Endodermal cell (in vitro differentiated cells): ENCODE measurements at regions not wholly inside any gene's neighbourhood (a gene's known extent, or its start where the extent isn't known, plus 50 kb on each side); places are given as distances from the start of the nearest gene placed in this dataset.

Source experiments
- DNase-seq: peaks from one replicate; pipeline ENCODE4 v3.0.0-alpha.2; 2017
- H3K27ac ChIP-seq: 2 replicates; pipeline ENCODE4 v1.5.1; 2013; ENCODE audit warnings: mild to moderate bottlenecking, low read depth, low read length, moderate library complexity
- H3K27me3 ChIP-seq: 2 replicates; pipeline ENCODE4 v1.6.1; 2013; ENCODE audit warnings: mild to moderate bottlenecking, low read length, moderate library complexity; ENCODE audit not compliant: insufficient read depth, control insufficient read depth, poor library complexity, severe bottlenecking
- H3K36me3 ChIP-seq: 2 replicates; pipeline ENCODE4 v1.7.0; 2013; ENCODE audit warnings: mild to moderate bottlenecking, low read length, moderate library complexity; ENCODE audit not compliant: control insufficient read depth, insufficient read depth
- H3K4me1 ChIP-seq: one replicate; pipeline ENCODE4 v1.7.0; 2013; ENCODE audit warnings: low read length; ENCODE audit not compliant: control insufficient read depth, insufficient read depth
- H3K4me3 ChIP-seq: 2 replicates; pipeline ENCODE4 v1.5.1; 2013; ENCODE audit warnings: mild to moderate bottlenecking, low read length, moderate library complexity
- H3K9ac ChIP-seq: 2 replicates; pipeline ENCODE4 v1.6.1; 2013; ENCODE audit warnings: mild to moderate bottlenecking, low read length, moderate library complexity; ENCODE audit not compliant: poor library complexity, severe bottlenecking; ENCODE audit errors: extremely low read depth
- H3K9me3 ChIP-seq: 2 replicates; pipeline ENCODE4 v1.6.1; 2013; ENCODE audit warnings: mild to moderate bottlenecking, low read length, moderate library complexity; ENCODE audit not compliant: control insufficient read depth
- H3K27ac Mint-ChIP-seq: 2 replicates; pipeline ENCODE4 v1.8.0; 2020; ENCODE audit warnings: mixed read lengths
- H3K27me3 Mint-ChIP-seq: 2 replicates; pipeline ENCODE4 v1.8.0; 2021; ENCODE audit warnings: mild to moderate bottlenecking, mixed read lengths; ENCODE audit not compliant: insufficient read depth
- H3K36me3 Mint-ChIP-seq: 2 replicates; pipeline ENCODE4 v1.8.0; 2020; ENCODE audit warnings: low read depth, mixed read lengths
- H3K4me1 Mint-ChIP-seq: 2 replicates; pipeline ENCODE4 v1.8.0; 2020; ENCODE audit warnings: mixed read lengths
- H3K4me3 Mint-ChIP-seq: 2 replicates; pipeline ENCODE4 v1.8.0; 2020; ENCODE audit warnings: mild to moderate bottlenecking, moderate library complexity, mixed read lengths
- H3K9me3 Mint-ChIP-seq: 2 replicates; pipeline ENCODE4 v1.8.0; 2020; ENCODE audit warnings: mild to moderate bottlenecking, mixed read lengths
- WGBS, 2 experiments: methylation state at CpG; one replicate each; pipeline versions ENCODE4 v1.1.5 to v1.1.7; 2013; ENCODE audit warnings: missing lambda C conversion rate in 2 of 2, mixed read lengths in 1 of 2; ENCODE audit not compliant: insufficient coverage in 1 of 2, insufficient read length in 1 of 2; 5-methylcytosine and 5-hydroxymethylcytosine counted together
- TF ChIP-seq, protein P1 (sequence below): fragments of 200-600 bp; sonication (generic); conservative IDR thresholded peaks from 2 replicates; pipeline ENCODE4 v1.5.0; 2021; ENCODE audit warnings: antibody characterized with exemption, mild to moderate bottlenecking

DNA sequence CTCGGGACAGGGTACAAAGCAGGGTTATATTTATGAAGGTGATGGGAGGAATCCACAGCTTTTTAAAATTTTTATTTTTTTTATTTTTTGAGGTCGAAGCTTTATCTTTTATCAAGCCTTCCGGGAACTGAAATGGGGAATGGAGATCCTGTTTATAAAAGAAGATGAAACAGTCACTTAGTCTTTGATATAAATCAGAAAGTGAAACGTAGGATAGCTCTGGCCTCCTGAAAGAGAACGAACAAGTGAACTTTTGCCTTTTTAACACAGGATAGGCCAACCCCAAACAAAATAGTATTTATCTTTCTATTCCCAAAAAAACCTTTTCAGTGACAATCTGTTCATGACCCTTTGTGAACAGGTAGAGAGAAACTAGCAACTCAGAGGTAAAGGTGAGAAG is 634.0 kb upstream of the LMCD1 start:
- Histone ChIP-seq H3K4me1 (no peaks in the 10 kb centered on the region), H3K9me3 (no peaks in the 10 kb centered on the region), H3K36me3 (no peaks in the 10 kb centered on the region), H3K4me3 (no peak overlapping the region), H3K27me3 (no peaks in the 10 kb centered on the region), H3K9ac (no peak overlapping the region), H3K27ac (no peak overlapping the region)
- Mint-ChIP-seq H3K9me3 (peaks cover 6% of the 10 kb centered on the region), H3K36me3 (no peaks in the 10 kb centered on the region), H3K27ac (no peak overlapping the region), H3K4me3 (no peak overlapping the region), H3K4me1 (no peaks in the 10 kb centered on the region), H3K27me3 (no peaks in the 10 kb centered on the region)
- no peak for DNase-seq
- WGBS, 2 experiments, result 46% methylated on average over 5 of the region's 5 CpGs; no CpG with 5 or more reads in 1 of the 2 experiments
- TF ChIP-seq, protein P1, sequence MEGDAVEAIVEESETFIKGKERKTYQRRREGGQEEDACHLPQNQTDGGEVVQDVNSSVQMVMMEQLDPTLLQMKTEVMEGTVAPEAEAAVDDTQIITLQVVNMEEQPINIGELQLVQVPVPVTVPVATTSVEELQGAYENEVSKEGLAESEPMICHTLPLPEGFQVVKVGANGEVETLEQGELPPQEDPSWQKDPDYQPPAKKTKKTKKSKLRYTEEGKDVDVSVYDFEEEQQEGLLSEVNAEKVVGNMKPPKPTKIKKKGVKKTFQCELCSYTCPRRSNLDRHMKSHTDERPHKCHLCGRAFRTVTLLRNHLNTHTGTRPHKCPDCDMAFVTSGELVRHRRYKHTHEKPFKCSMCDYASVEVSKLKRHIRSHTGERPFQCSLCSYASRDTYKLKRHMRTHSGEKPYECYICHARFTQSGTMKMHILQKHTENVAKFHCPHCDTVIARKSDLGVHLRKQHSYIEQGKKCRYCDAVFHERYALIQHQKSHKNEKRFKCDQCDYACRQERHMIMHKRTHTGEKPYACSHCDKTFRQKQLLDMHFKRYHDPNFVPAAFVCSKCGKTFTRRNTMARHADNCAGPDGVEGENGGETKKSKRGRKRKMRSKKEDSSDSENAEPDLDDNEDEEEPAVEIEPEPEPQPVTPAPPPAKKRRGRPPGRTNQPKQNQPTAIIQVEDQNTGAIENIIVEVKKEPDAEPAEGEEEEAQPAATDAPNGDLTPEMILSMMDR, result no peak

- H3K4me1 Mint-ChIP-seq, result no peaks in the 10 kb centered on the region
- no peaks in the 10 kb centered on the region for H3K4me1 ChIP-seq
- H3K9me3 ChIP-seq, result no peaks in the 10 kb centered on the region
- TF ChIP-seq, protein P1, result no peak
- no peak for DNase-seq
- H3K36me3 Mint-ChIP-seq, result no peaks in the 10 kb centered on the region
- no peak overlapping the region for H3K4me3 Mint-ChIP-seq
- no peak overlapping the region for H3K27ac ChIP-seq
- WGBS, 2 experiments, result 0% methylated on average over 1 of the region's 1 CpG; no CpG with 5 or more reads in 1 of the 2 experiments
- peaks cover 6% of the 10 kb centered on the region for H3K9me3 Mint-ChIP-seq
- no peak overlapping the region for H3K9ac ChIP-seq
- H3K36me3 ChIP-seq, result no peaks in the 10 kb centered on the region
- H3K27me3 Mint-ChIP-seq, result no peaks in the 10 kb centered on the region
- no peaks in the 10 kb centered on the region for H3K27me3 ChIP-seq
- H3K27ac Mint-ChIP-seq, result no peak overlapping the region
- no peak overlapping the region for H3K4me3 ChIP-seq
Measured at GRCh38 chr3:7871003-7871560, 630.5 kb upstream of the LMCD1 start.

- H3K4me1 ChIP-seq, result no peaks in the 10 kb centered on the region
- no peak overlapping the region for H3K27ac Mint-ChIP-seq
Measured at GRCh38 chr3:7874116-7874515, 627.5 kb upstream of the LMCD1 start.

More at GRCh38 chr3:7874116-7874515, 627.5 kb upstream of the LMCD1 start:
- no peaks in the 10 kb centered on the region for H3K36me3 ChIP-seq
- TF ChIP-seq, protein P1, result no peak
- no peak overlapping the region for H3K27ac ChIP-seq
- Mint-ChIP-seq H3K4me1 (peaks cover 10% of the 10 kb centered on the region), H3K36me3 (no peaks in the 10 kb centered on the region), H3K27me3 (no peaks in the 10 kb centered on the region), H3K9me3 (no peaks in the 10 kb centered on the region), H3K4me3 (no peak overlapping the region)
- WGBS, 2 experiments, result 96% methylated on average over 1 of the region's 1 CpG; no CpG with 5 or more reads in 1 of the 2 experiments
- H3K9ac ChIP-seq, result no peak overlapping the region
- no peak overlapping the region for H3K4me3 ChIP-seq
- no peak for DNase-seq
- H3K27me3 ChIP-seq, result no peaks in the 10 kb centered on the region
- H3K9me3 ChIP-seq, result no peaks in the 10 kb centered on the region
